ENCODE measurements at regions not wholly inside any gene's neighbourhood (a gene's known extent, or its start where the extent isn't known, plus 50 kb on each side); places are given as distances from the start of the nearest gene placed in this dataset.
"Not testable (repeated sequence)": the region's sequence is repeated elsewhere in the genome, so short reads cannot be mapped to it uniquely, and the experiment has no call there.

- Histone ChIP-seq H3K27me3 (ENCODE audit: control insufficient read depth in 4 of 4, insufficient read depth in 4 of 4, low read length in 3 of 4) (peaks cover 0 to 5% (median 0%) of the 10 kb centered on the region in 4 donors), H3K4me3 (ENCODE audit: low read depth in 1 of 3, low read length in 3 of 3) (no peak overlapping the region), H3K36me3 (ENCODE audit: control insufficient read depth in 4 of 4, insufficient read depth in 3 of 4, low read depth in 1 of 4, low read length in 3 of 4) (no peaks in the 10 kb centered on the region), H3K9me3 (ENCODE audit: control insufficient read depth in 4 of 4, low read length in 3 of 4) (no peaks in the 10 kb centered on the region), H3K9ac (ENCODE audit: low read depth in 1 of 2, low read length in 2 of 2) (no peak overlapping the region), H3K4me1 (ENCODE audit: control insufficient read depth in 4 of 4, insufficient read depth in 4 of 4, low read length in 3 of 4) (no peaks in the 10 kb centered on the region), H3K27ac (ENCODE audit: low read depth in 1 of 2, low read length in 2 of 2) (no peak overlapping the region)
- TF ChIP-seq, protein P1, sequence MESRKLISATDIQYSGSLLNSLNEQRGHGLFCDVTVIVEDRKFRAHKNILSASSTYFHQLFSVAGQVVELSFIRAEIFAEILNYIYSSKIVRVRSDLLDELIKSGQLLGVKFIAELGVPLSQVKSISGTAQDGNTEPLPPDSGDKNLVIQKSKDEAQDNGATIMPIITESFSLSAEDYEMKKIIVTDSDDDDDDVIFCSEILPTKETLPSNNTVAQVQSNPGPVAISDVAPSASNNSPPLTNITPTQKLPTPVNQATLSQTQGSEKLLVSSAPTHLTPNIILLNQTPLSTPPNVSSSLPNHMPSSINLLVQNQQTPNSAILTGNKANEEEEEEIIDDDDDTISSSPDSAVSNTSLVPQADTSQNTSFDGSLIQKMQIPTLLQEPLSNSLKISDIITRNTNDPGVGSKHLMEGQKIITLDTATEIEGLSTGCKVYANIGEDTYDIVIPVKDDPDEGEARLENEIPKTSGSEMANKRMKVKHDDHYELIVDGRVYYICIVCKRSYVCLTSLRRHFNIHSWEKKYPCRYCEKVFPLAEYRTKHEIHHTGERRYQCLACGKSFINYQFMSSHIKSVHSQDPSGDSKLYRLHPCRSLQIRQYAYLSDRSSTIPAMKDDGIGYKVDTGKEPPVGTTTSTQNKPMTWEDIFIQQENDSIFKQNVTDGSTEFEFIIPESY (IDR thresholded peaks at IDR 0.05) = no peak
- no peak for TF ChIP-seq GABPA (IDR thresholded peaks at IDR 0.05 in 1 of 2, conservative IDR thresholded peaks at IDR 0.05 in 1 of 2)
- no peak for TF ChIP-seq JUND (IDR thresholded peaks at IDR 0.05)
- no peak for TF ChIP-seq HNF4A (conservative IDR thresholded peaks at IDR 0.05)
- no peak for TF ChIP-seq EGR1 (IDR thresholded peaks at IDR 0.05; ENCODE audit: low read depth in 2 of 2)
- TF ChIP-seq HNF4G (IDR thresholded peaks at IDR 0.05) = no peak
- no peak for TF ChIP-seq YY1 (IDR thresholded peaks at IDR 0.05)
- DNase-seq (ENCODE audit: low spot score) = no peak
Observed at GRCh38 chr3:80898211-80898610, 863.2 kb downstream of the GBE1 start.

DNA sequence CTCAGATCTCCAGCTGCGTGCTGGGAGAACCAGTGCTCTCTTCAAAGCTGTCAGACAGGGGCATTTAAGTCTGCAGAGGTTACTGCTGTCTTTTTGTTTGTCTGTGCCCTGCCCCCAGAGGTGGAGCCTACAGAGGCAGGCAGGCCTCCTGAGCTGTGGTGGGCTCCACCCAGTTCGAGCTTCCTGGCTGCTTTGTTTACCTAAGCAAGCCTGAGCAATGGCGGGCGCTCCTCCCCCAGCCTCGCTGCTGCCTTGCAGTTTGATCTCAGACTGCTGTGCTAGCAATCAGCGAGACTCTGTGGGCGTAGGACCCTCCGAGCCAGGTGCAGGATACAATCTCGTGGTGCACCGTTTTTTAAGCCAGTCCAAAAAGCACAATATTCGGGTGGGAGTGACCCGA lies 864.4 kb downstream of the GBE1 start:
- DNase-seq (ENCODE audit: low spot score); H3K9me3 ChIP-seq (ENCODE audit: control insufficient read depth in 4 of 4, low read length in 3 of 4); H3K27me3 ChIP-seq (ENCODE audit: control insufficient read depth in 4 of 4, insufficient read depth in 4 of 4, low read length in 3 of 4); H3K9ac ChIP-seq (ENCODE audit: low read depth in 1 of 2, low read length in 2 of 2); H3K4me1 ChIP-seq (ENCODE audit: control insufficient read depth in 4 of 4, insufficient read depth in 4 of 4, low read length in 3 of 4); H3K4me3 ChIP-seq (ENCODE audit: low read depth in 1 of 3, low read length in 3 of 3); H3K36me3 ChIP-seq (ENCODE audit: control insufficient read depth in 4 of 4, insufficient read depth in 3 of 4, low read depth in 1 of 4, low read length in 3 of 4); H3K27ac ChIP-seq (ENCODE audit: low read depth in 1 of 2, low read length in 2 of 2): not testable (repeated sequence)
- 69% methylated on average over 12 of the region's 12 CpGs for WGBS

DNA sequence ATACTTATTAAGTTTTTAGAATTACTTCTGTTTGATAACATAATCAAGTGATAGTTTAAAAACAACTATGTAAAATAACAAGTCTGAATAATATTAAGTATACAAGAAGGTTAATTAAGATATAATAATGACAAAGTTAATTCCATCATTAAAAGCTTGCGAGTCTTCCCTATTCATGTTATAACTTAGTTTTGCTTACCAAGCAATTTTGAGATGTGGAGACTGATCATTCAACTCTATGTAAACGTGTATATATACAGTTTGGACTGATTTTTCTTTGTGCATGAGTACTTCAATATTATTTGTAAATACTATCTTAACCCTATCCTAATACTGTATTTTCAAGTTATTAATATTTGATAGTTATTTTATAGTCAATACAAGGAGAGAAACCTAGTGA lies 870.9 kb downstream of the GBE1 start:
- Histone ChIP-seq H3K9me3 (ENCODE audit: control insufficient read depth in 4 of 4, low read length in 3 of 4) (no peaks in the 10 kb centered on the region), H3K27ac (ENCODE audit: low read depth in 1 of 2, low read length in 2 of 2) (no peak overlapping the region), H3K4me3 (ENCODE audit: low read depth in 1 of 3, low read length in 3 of 3) (no peak overlapping the region), H3K4me1 (ENCODE audit: control insufficient read depth in 4 of 4, insufficient read depth in 4 of 4, low read length in 3 of 4) (no peaks in the 10 kb centered on the region), H3K36me3 (ENCODE audit: control insufficient read depth in 4 of 4, insufficient read depth in 3 of 4, low read depth in 1 of 4, low read length in 3 of 4) (no peaks in the 10 kb centered on the region), H3K9ac (ENCODE audit: low read depth in 1 of 2, low read length in 2 of 2) (no peak overlapping the region), H3K27me3 (ENCODE audit: control insufficient read depth in 4 of 4, insufficient read depth in 4 of 4, low read length in 3 of 4) (no peaks in the 10 kb centered on the region)
- WGBS = 83% methylated on average over 2 of the region's 2 CpGs
- no peak for DNase-seq (ENCODE audit: low spot score)
- TF ChIP-seq CTCF (IDR thresholded peaks at IDR 0.05; ENCODE audit: low read depth, low read length, missing input control) (no peak), YY1 (IDR thresholded peaks at IDR 0.05) (no peak)
- TF ChIP-seq, protein P1 (IDR thresholded peaks at IDR 0.05) = no peak
